ENCODE measurements at regions not wholly inside any gene's neighbourhood (a gene's known extent, or its start where the extent isn't known, plus 50 kb on each side); places are given as distances from the start of the nearest gene placed in this dataset.

- BruUV-seq (replicated peaks), result no TSS peak
- no peak overlapping the region for H3K9ac ChIP-seq (ENCODE audit: low read length)
- H3K9me3 ChIP-seq (ENCODE audit: control insufficient read depth in 1 of 2, insufficient read depth in 1 of 2, low read depth in 1 of 2, low read length in 2 of 2), result no peaks in the 10 kb centered on the region
- H3K79me2 ChIP-seq (ENCODE audit: insufficient read depth, low read length), result no peaks in the 10 kb centered on the region
- no peaks in the 10 kb centered on the region for H3K36me3 ChIP-seq (ENCODE audit: control insufficient read depth in 1 of 2, insufficient read depth in 2 of 2, low read length in 2 of 2)
- no peak overlapping the region for H3K27ac ChIP-seq (ENCODE audit: low read depth, low read length)
- DNase-seq (ENCODE audit: low read depth, low spot score) (no peak), ATAC-seq (no peak)
- POLR2A ChIA-PET, result no interaction called here
- H3K27me3 ChIP-seq (ENCODE audit: insufficient read depth, low read length), result no peaks in the 10 kb centered on the region
- no peaks in the 10 kb centered on the region for H3K4me1 ChIP-seq (ENCODE audit: control insufficient read depth in 1 of 2, insufficient read depth in 2 of 2, low read length in 2 of 2)
- intact Hi-C loops (cut with micrococcal nuclease), result no loop called here
- no peak overlapping the region for H3K4me3 ChIP-seq (replicated peaks in 1 of 2; ENCODE audit: low read depth in 1 of 2, low read length in 2 of 2)
- no peak for TF ChIP-seq RAD21 (IDR thresholded peaks at IDR 0.05; ENCODE audit: low read depth)
- TF ChIP-seq YY1 (IDR thresholded peaks at IDR 0.05; ENCODE audit: extremely low read depth, insufficient replicate concordance, low read depth, low read length), result no peak
- TF ChIP-seq, protein P1, sequence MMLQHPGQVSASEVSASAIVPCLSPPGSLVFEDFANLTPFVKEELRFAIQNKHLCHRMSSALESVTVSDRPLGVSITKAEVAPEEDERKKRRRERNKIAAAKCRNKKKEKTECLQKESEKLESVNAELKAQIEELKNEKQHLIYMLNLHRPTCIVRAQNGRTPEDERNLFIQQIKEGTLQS (IDR thresholded peaks at IDR 0.05), result no peak
- TF ChIP-seq, protein P2, sequence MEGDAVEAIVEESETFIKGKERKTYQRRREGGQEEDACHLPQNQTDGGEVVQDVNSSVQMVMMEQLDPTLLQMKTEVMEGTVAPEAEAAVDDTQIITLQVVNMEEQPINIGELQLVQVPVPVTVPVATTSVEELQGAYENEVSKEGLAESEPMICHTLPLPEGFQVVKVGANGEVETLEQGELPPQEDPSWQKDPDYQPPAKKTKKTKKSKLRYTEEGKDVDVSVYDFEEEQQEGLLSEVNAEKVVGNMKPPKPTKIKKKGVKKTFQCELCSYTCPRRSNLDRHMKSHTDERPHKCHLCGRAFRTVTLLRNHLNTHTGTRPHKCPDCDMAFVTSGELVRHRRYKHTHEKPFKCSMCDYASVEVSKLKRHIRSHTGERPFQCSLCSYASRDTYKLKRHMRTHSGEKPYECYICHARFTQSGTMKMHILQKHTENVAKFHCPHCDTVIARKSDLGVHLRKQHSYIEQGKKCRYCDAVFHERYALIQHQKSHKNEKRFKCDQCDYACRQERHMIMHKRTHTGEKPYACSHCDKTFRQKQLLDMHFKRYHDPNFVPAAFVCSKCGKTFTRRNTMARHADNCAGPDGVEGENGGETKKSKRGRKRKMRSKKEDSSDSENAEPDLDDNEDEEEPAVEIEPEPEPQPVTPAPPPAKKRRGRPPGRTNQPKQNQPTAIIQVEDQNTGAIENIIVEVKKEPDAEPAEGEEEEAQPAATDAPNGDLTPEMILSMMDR (IDR thresholded peaks at IDR 0.05 in 2 of 3, conservative IDR thresholded peaks at IDR 0.05 in 1 of 3; ENCODE audit: borderline replicate concordance in 1 of 3, insufficient read depth in 1 of 3, low read depth in 2 of 3, low read length in 2 of 3), result no peak
- no peak for TF ChIP-seq JUND (IDR thresholded peaks at IDR 0.05)
- no peak for TF ChIP-seq ELF1 (IDR thresholded peaks at IDR 0.05; ENCODE audit: borderline replicate concordance, low read depth)
- TF ChIP-seq, protein P3, sequence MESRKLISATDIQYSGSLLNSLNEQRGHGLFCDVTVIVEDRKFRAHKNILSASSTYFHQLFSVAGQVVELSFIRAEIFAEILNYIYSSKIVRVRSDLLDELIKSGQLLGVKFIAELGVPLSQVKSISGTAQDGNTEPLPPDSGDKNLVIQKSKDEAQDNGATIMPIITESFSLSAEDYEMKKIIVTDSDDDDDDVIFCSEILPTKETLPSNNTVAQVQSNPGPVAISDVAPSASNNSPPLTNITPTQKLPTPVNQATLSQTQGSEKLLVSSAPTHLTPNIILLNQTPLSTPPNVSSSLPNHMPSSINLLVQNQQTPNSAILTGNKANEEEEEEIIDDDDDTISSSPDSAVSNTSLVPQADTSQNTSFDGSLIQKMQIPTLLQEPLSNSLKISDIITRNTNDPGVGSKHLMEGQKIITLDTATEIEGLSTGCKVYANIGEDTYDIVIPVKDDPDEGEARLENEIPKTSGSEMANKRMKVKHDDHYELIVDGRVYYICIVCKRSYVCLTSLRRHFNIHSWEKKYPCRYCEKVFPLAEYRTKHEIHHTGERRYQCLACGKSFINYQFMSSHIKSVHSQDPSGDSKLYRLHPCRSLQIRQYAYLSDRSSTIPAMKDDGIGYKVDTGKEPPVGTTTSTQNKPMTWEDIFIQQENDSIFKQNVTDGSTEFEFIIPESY (IDR thresholded peaks at IDR 0.05; ENCODE audit: extremely low read depth, insufficient replicate concordance, low read length), result no peak
- no peak for TF ChIP-seq FOSL1 (IDR thresholded peaks at IDR 0.05; ENCODE audit: low read depth)
- TF ChIP-seq ZFX (IDR thresholded peaks at IDR 0.05), result no peak
- TF ChIP-seq POLR2A (IDR thresholded peaks at IDR 0.05; ENCODE audit: borderline replicate concordance, extremely low read depth, insufficient read depth, insufficient read length), result no peak
- TF ChIP-seq SP1 (IDR thresholded peaks at IDR 0.05; ENCODE audit: low read depth), result no peak
- no peak for TF ChIP-seq SRF (IDR thresholded peaks at IDR 0.05; ENCODE audit: low read depth)
- no peak for TF ChIP-seq TCF7L2 (IDR thresholded peaks at IDR 0.05; ENCODE audit: borderline replicate concordance, extremely low read depth, insufficient read depth, insufficient read length)
- H3K4me2 ChIP-seq (ENCODE audit: low read length), result no peak overlapping the region
- H3K9me2 ChIP-seq (ENCODE audit: insufficient read depth), result no peaks in the 10 kb centered on the region
- no peaks in the 10 kb centered on the region for H4K20me1 ChIP-seq (ENCODE audit: insufficient read depth)
- CTCF ChIA-PET, result no interaction called here
- RAD21 ChIA-PET (ENCODE audit: low non-redundant PET in 1 of 2, low total read pairs in 2 of 2, uncharacterized antibody in 2 of 2, unreplicated experiment in 2 of 2), result no interaction called here
- no peak overlapping the region for H2AFZ ChIP-seq (ENCODE audit: low read depth, low read length, poor library complexity, severe bottlenecking)
These were observed 209.4 kb downstream of the VEGFC start for GRCh38 chr4:176583278-176583677.
